PFSK-1 (cell line): ENCODE measurements at regions not wholly inside any gene's neighbourhood (a gene's known extent, or its start where the extent isn't known, plus 50 kb on each side); places are given as distances from the start of the nearest gene placed in this dataset.

ENCODE experiments used
- POLR2AphosphoS5 ChIP-seq: IDR thresholded peaks from 2 replicates; pipeline ENCODE4 v1.6.1; 2012; ENCODE audit warnings: low read depth, mild to moderate bottlenecking, control low read depth, low read length, moderate library complexity
- SIN3A ChIP-seq: IDR thresholded peaks from 2 replicates; pipeline ENCODE4 v1.6.1; 2012; ENCODE audit warnings: mild to moderate bottlenecking, low read length, moderate library complexity, borderline replicate concordance; ENCODE audit not compliant: insufficient read depth

DNA sequence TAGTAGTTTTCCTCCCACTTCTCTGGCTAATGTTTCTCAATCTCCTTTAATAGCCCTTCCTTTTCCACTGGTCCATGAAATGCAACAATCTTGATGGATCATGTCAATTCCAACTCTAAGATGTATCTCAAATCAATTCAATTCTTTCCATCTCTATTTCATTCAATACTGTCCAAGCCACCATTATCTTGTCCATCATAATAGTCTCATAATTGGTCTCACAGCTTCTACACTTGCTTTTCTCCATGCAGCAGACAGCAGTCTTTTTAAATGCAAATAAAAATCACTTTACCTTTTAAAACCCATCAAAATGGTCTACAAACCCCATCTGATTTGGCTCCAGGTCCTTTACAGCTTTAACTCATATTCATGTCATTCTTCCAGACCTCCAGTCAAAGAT, 226.6 kb downstream of the EPHA4 start:
- TF ChIP-seq SIN3A (no peak), POLR2AphosphoS5 (no peak)
